CD14-positive monocyte (primary cell): ENCODE measurements at regions not wholly inside any gene's neighbourhood (a gene's known extent, or its start where the extent isn't known, plus 50 kb on each side); places are given as distances from the start of the nearest gene placed in this dataset.

Experiments
- DNase-seq, 3 donors: peaks; one replicate each; pipeline ENCODE4 v3.0.0-alpha.2; 2011 to 2022
- H2AFZ ChIP-seq: 2 replicates; pipeline ENCODE4 v1.6.0; 2012; ENCODE audit warnings: mild to moderate bottlenecking, low read depth, low read length, inconsistent platforms; ENCODE audit not compliant: insufficient read depth, poor library complexity, severe bottlenecking
- H3K27ac ChIP-seq, 2 donors: 1 replicate in 1 of 2; 2 replicates in 1 of 2; pipeline ENCODE4 v1.5.1; 2012 to 2013; ENCODE audit warnings: low read length in 2 of 2, control low read depth in 1 of 2, inconsistent platforms in 1 of 2, low read depth in 1 of 2, mild to moderate bottlenecking in 1 of 2
- H3K27me3 ChIP-seq, 2 donors: one replicate each; pipeline versions ENCODE4 v1.6.0 to v1.6.1; 2011 to 2013; ENCODE audit warnings: low read length in 2 of 2; ENCODE audit not compliant: control insufficient read depth in 2 of 2, insufficient read depth in 2 of 2
- H3K36me3 ChIP-seq, 2 donors: replicated peaks in 1 of 2; 1 replicate in 1 of 2; 2 replicates in 1 of 2; pipeline versions ENCODE4 v1.5.1 to v1.6.1; 2012 to 2013; ENCODE audit warnings: low read length in 2 of 2, control low read depth in 1 of 2, inconsistent platforms in 1 of 2, mild to moderate bottlenecking in 1 of 2; ENCODE audit not compliant: insufficient read depth in 2 of 2, control insufficient read depth in 1 of 2
- H3K4me1 ChIP-seq, 2 donors: 1 replicate in 1 of 2; 2 replicates in 1 of 2; pipeline versions ENCODE4 v1.5.1 to v1.6.1; 2012 to 2013; ENCODE audit warnings: low read length in 2 of 2, control low read depth in 1 of 2, inconsistent platforms in 1 of 2, mild to moderate bottlenecking in 1 of 2, moderate library complexity in 1 of 2; ENCODE audit not compliant: insufficient read depth in 2 of 2, control insufficient read depth in 1 of 2
- H3K4me2 ChIP-seq: replicated peaks from 2 replicates; pipeline ENCODE3; 2012; ENCODE audit warnings: low read length, moderate library complexity, mild to moderate bottlenecking; ENCODE audit not compliant: poor library complexity, severe bottlenecking; ENCODE audit errors: extremely low read depth
- H3K4me3 ChIP-seq, 3 experiments: fragments of 200-600 bp in 1 of 3; sonication (generic) in 1 of 3; replicated peaks in 1 of 3; 1 replicate in 2 of 3; 2 replicates in 1 of 3; pipeline ENCODE4 v1.5.1; 2011 to 2013; ENCODE audit warnings: low read length in 3 of 3, mild to moderate bottlenecking in 3 of 3, control low read depth in 2 of 3, low read depth in 2 of 3, inconsistent platforms in 1 of 3, moderate library complexity in 1 of 3
- H3K79me2 ChIP-seq: 2 replicates; pipeline ENCODE4 v1.6.0; 2012; ENCODE audit warnings: mild to moderate bottlenecking, control low read depth, inconsistent platforms, low read length, moderate library complexity; ENCODE audit not compliant: insufficient read depth
- H3K9ac ChIP-seq: 2 replicates; pipeline ENCODE4 v1.6.0; 2017; ENCODE audit warnings: low read length, mild to moderate bottlenecking; ENCODE audit not compliant: insufficient read depth, poor library complexity, severe bottlenecking
- H3K9me3 ChIP-seq, 2 donors: replicated peaks in 1 of 2; 1 replicate in 1 of 2; 2 replicates in 1 of 2; pipeline versions ENCODE4 v1.5.1 to v1.6.1; 2012 to 2013; ENCODE audit warnings: low read length in 2 of 2, control low read depth in 1 of 2; ENCODE audit not compliant: control insufficient read depth in 1 of 2, insufficient read depth in 1 of 2
- H4K20me1 ChIP-seq: 2 replicates; pipeline ENCODE4 v1.6.0; 2012; ENCODE audit warnings: mild to moderate bottlenecking, low read length, control low read depth, moderate library complexity; ENCODE audit not compliant: insufficient read depth
- H3K27ac Mint-ChIP-seq, 7 donors: one replicate each; pipeline ENCODE4 v1.8.0; 2020; ENCODE audit warnings: mild to moderate bottlenecking in 7 of 7, mixed read lengths in 7 of 7, moderate library complexity in 6 of 7, inconsistent platforms in 2 of 7
- H3K27me3 Mint-ChIP-seq, 3 donors: one replicate each; pipeline ENCODE4 v1.8.0; 2021 to 2022; ENCODE audit warnings: low read depth in 3 of 3, mild to moderate bottlenecking in 3 of 3, mixed read lengths in 3 of 3, moderate library complexity in 3 of 3, inconsistent platforms in 1 of 3
- H3K36me3 Mint-ChIP-seq, 2 donors: one replicate each; pipeline ENCODE4 v1.8.0; 2020; ENCODE audit warnings: mixed read lengths in 2 of 2, inconsistent platforms in 1 of 2, mild to moderate bottlenecking in 1 of 2
- H3K4me1 Mint-ChIP-seq: one replicate; pipeline ENCODE4 v1.8.0; 2020; ENCODE audit warnings: mild to moderate bottlenecking, mixed read lengths
- H3K4me3 Mint-ChIP-seq, 2 donors: one replicate each; pipeline ENCODE4 v1.8.0; 2020; ENCODE audit warnings: mild to moderate bottlenecking in 2 of 2, mixed read lengths in 2 of 2, moderate library complexity in 1 of 2
- H3K9me3 Mint-ChIP-seq, 7 donors: one replicate each; pipeline ENCODE4 v1.8.0; 2020 to 2022; ENCODE audit warnings: mixed read lengths in 7 of 7, mild to moderate bottlenecking in 6 of 7, moderate library complexity in 6 of 7, inconsistent platforms in 2 of 7
- CTCF ChIP-seq: fragments of 200-600 bp; IDR thresholded peaks from one replicate; pipeline ENCODE4 v1.8.0; 2022; ENCODE audit warnings: antibody characterized with exemption, mild to moderate bottlenecking
- WGBS: methylation state at CpG from one replicate; pipeline ENCODE4 v1.1.5; 2013; ENCODE audit warnings: missing lambda C conversion rate; ENCODE audit not compliant: insufficient coverage; 5-methylcytosine and 5-hydroxymethylcytosine counted together
- intact Hi-C, 2 donors: fragments of 100-400 bp; cut with micrococcal nuclease; formaldehyde crosslinking; loops; one replicate each; pipeline versions ENCODE4 v1.15.0 to v1.15.1; 2023

- intact Hi-C loops, result loop anchor here (5.0 to 10.0 kb wide), 2 partner anchors 85 to 87 kb away; partner anchors contain the start of gene RIPK4 (in 1 of the 2)
- TF ChIP-seq CTCF, result no peak
- no peak overlapping the region for H3K27ac ChIP-seq
- peaks cover 3 to 8% (median 7%) of the 10 kb centered on the region in 3 donors for H3K27me3 Mint-ChIP-seq
- no peak overlapping the region for H3K9ac ChIP-seq
- no peaks in the 10 kb centered on the region for H3K9me3 ChIP-seq
- H3K4me2 ChIP-seq, result no peak overlapping the region
- no peaks in the 10 kb centered on the region for H3K79me2 ChIP-seq
- no peak overlapping the region for H3K4me3 Mint-ChIP-seq
- H3K4me1 Mint-ChIP-seq, result peaks cover 34% of the 10 kb centered on the region
- WGBS, result 81% methylated on average over 6 of the region's 8 CpGs
- H3K27ac Mint-ChIP-seq, result peak overlapping the region in 1 of 7 donors; percentile 61
- peaks cover 0 to 4% (median 0%) of the 10 kb centered on the region in 7 donors for H3K9me3 Mint-ChIP-seq
- DNase-seq, result no peak
- peaks cover 22 to 29% of the 10 kb centered on the region in 2 donors for H3K4me1 ChIP-seq
- no peaks in the 10 kb centered on the region for H3K27me3 ChIP-seq
- no peaks in the 10 kb centered on the region for H3K36me3 ChIP-seq
- no peaks in the 10 kb centered on the region for H3K36me3 Mint-ChIP-seq
- peak overlapping the region; percentile 80 for H2AFZ ChIP-seq
- H3K4me3 ChIP-seq, result no peak overlapping the region
- no peaks in the 10 kb centered on the region for H4K20me1 ChIP-seq
Measured at GRCh38 chr21:41677671-41678015, 89.2 kb downstream of the RIPK4 start.

GRCh38 chr21:41676198-41676597 is 90.7 kb downstream of the RIPK4 start:
- Histone ChIP-seq H3K9ac (no peak overlapping the region), H3K27me3 (no peaks in the 10 kb centered on the region), H3K4me3 (no peak overlapping the region), H3K9me3 (no peaks in the 10 kb centered on the region), H3K79me2 (no peaks in the 10 kb centered on the region), H3K36me3 (no peaks in the 10 kb centered on the region), H3K4me1 (peaks cover 35 to 42% of the 10 kb centered on the region in 2 donors), H3K4me2 (no peak overlapping the region), H2AFZ (no peak overlapping the region), H3K27ac (no peak overlapping the region), H4K20me1 (no peaks in the 10 kb centered on the region)
- DNase-seq, result no peak
- Mint-ChIP-seq H3K36me3 (no peaks in the 10 kb centered on the region), H3K4me3 (no peak overlapping the region), H3K27me3 (peaks cover 4 to 10% (median 6%) of the 10 kb centered on the region in 3 donors), H3K9me3 (peaks cover 0 to 4% (median 0%) of the 10 kb centered on the region in 7 donors), H3K27ac (no peak overlapping the region), H3K4me1 (peaks cover 47% of the 10 kb centered on the region)
- no peak for TF ChIP-seq CTCF
- WGBS, result no CpG with 5 or more reads among the region's 3 CpGs
- intact Hi-C loops, result loop anchor here (5.0 to 10.0 kb wide), 2 partner anchors 86 to 89 kb away; partner anchors contain the start of gene RIPK4 (in 1 of the 2)
